Lung (tissue), 11 donors: ENCODE measurements at regions not wholly inside any gene's neighbourhood (a gene's known extent, or its start where the extent isn't known, plus 50 kb on each side); places are given as distances from the start of the nearest gene placed in this dataset.

Source experiments
- ATAC-seq: fragments of 200-7000 bp; cut with Tn5 transposase; one replicate; pipeline ENCODE4 v1.9.1; 2020; ENCODE audit warnings: moderate number of reproducible peaks; ENCODE audit not compliant: insufficient read depth, low FRiP score
- DNase-seq, 3 donors: peaks; one replicate each; pipeline ENCODE4 v3.0.0-alpha.2; 2013 to 2017
- H3K27ac ChIP-seq, 2 donors: one replicate each; pipeline ENCODE4 v1.5.1; 2013; ENCODE audit warnings: mild to moderate bottlenecking in 2 of 2, moderate library complexity in 2 of 2, control low read depth in 1 of 2, inconsistent platforms in 1 of 2, low read depth in 1 of 2, low read length in 1 of 2
- H3K27me3 ChIP-seq, 3 donors: one replicate each; pipeline ENCODE4 v1.5.1; 2013; ENCODE audit warnings: low read length in 2 of 3; ENCODE audit not compliant: control insufficient read depth in 3 of 3, insufficient read depth in 3 of 3
- H3K36me3 ChIP-seq, 4 donors: one replicate each; pipeline ENCODE4 v1.5.1; 2013; ENCODE audit warnings: low read length in 4 of 4, mild to moderate bottlenecking in 1 of 4, moderate library complexity in 1 of 4; ENCODE audit not compliant: control insufficient read depth in 4 of 4, insufficient read depth in 4 of 4
- H3K4me1 ChIP-seq, 5 donors: one replicate each; pipeline ENCODE4 v1.5.1; 2013; ENCODE audit warnings: low read length in 5 of 5, mild to moderate bottlenecking in 2 of 5, moderate library complexity in 1 of 5; ENCODE audit not compliant: control insufficient read depth in 5 of 5, insufficient read depth in 5 of 5
- H3K4me3 ChIP-seq: one replicate; pipeline ENCODE4 v1.5.1; 2013; ENCODE audit warnings: mild to moderate bottlenecking, control low read depth, moderate library complexity
- H3K9ac ChIP-seq, 2 donors: one replicate each; pipeline ENCODE4 v1.5.1; 2013; ENCODE audit warnings: low read length in 2 of 2, control low read depth in 1 of 2; ENCODE audit not compliant: insufficient read depth in 1 of 2
- H3K9me3 ChIP-seq, 4 donors: one replicate each; pipeline ENCODE4 v1.5.1; 2013; ENCODE audit warnings: low read length in 3 of 4, mild to moderate bottlenecking in 1 of 4, moderate library complexity in 1 of 4; ENCODE audit not compliant: control insufficient read depth in 4 of 4, insufficient read depth in 3 of 4
- WGBS, 2 donors: extraction: QIAGEN DNeasy Blood & Tissue Kit; methylation state at CpG; one replicate each; pipeline ENCODE4 v1.1.7; 2013; 5-methylcytosine and 5-hydroxymethylcytosine counted together
- TF ChIP-seq, protein P1 (sequence below): IDR thresholded peaks from 2 replicates; pipeline ENCODE4 v1.5.1; 2012; ENCODE audit warnings: mild to moderate bottlenecking; ENCODE audit errors: control extremely low read depth, extremely low read depth
- donor health status: control.
- donor health status: control.
- donor health status: Bipolar disorder and iron deficiency.
- donor health status: healthy.
- donor health status: DM: yes; HTN: yes; CAD: no.

DNA sequence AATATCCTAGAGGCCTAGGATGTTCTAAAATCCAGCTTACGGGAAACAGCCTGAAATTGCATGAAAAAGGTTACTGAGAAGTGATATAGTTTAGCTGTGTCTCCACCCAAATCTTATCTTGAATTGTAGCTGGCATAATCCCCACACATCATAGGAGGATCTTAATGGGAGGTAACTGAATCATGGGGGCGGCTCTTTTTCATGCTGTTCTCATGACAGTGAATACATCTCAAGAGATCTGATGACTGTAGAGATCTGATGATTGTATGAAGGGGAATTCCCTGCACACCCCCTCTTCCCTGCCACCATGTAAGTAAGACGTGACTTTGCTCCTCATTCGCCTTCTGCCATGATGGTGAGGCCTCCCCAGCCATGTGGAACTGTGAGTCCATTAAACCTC is 385.6 kb upstream of the ID2 start:
- peaks cover 0 to 2% (median 0%) of the 10 kb centered on the region in 5 donors for H3K4me1 ChIP-seq
- no peaks in the 10 kb centered on the region for H3K27me3 ChIP-seq
- TF ChIP-seq, protein P1, sequence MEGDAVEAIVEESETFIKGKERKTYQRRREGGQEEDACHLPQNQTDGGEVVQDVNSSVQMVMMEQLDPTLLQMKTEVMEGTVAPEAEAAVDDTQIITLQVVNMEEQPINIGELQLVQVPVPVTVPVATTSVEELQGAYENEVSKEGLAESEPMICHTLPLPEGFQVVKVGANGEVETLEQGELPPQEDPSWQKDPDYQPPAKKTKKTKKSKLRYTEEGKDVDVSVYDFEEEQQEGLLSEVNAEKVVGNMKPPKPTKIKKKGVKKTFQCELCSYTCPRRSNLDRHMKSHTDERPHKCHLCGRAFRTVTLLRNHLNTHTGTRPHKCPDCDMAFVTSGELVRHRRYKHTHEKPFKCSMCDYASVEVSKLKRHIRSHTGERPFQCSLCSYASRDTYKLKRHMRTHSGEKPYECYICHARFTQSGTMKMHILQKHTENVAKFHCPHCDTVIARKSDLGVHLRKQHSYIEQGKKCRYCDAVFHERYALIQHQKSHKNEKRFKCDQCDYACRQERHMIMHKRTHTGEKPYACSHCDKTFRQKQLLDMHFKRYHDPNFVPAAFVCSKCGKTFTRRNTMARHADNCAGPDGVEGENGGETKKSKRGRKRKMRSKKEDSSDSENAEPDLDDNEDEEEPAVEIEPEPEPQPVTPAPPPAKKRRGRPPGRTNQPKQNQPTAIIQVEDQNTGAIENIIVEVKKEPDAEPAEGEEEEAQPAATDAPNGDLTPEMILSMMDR = no peak
- H3K27ac ChIP-seq = no peak overlapping the region
- no peaks in the 10 kb centered on the region for H3K36me3 ChIP-seq
- ATAC-seq (no peak), DNase-seq (no peak)
- no peak overlapping the region for H3K4me3 ChIP-seq
- WGBS, 2 donors = 90 to 98% methylated on average over 4 of the region's 4 CpGs
- no peak overlapping the region for H3K9ac ChIP-seq
- peaks cover 0 to 2% (median 0%) of the 10 kb centered on the region in 4 donors for H3K9me3 ChIP-seq

DNA sequence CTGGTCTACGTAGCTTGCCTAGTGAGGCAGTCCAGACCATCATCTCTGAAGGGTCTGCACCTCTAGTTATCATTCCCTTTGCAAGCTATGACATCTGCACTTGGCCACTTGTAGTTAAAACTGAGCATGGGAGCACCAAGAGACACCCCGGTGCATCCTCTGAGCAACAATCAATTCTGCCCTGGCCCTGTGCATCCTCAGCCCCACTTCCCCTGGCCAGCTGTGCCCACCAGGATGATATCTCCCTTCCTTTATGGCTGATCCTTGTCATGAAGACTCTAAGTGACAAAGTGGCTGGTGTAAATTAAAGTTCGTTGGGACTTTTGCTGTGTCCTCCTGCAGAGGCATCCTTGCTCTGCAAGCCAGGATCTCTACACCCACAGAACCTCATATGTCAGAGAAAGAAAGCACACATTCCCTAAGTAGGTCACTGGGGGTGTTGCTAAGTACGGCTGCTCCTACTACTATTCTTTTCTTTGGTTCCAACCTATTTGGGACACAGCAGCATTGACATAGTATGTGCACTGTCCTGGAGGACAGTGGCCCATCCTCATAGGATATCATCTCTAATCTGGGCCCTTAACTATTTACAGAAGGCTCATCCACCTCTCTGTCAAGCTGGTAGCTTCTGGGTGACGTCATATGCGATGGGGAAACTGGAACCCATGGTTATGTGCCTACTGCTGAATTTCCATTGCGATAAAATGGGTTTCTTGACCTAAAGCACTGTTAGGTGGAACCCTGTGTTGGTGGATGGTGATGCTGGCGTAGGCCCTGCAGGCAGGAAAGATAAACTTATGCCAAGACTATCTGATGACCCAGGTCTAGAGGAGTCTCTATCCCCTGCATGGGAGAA is 384.3 kb upstream of the ID2 start:
- H3K36me3 ChIP-seq = no peaks in the 10 kb centered on the region
- peaks cover 0 to 2% (median 0%) of the 10 kb centered on the region in 4 donors for H3K9me3 ChIP-seq
- no peak overlapping the region for H3K4me3 ChIP-seq
- TF ChIP-seq, protein P1 = no peak
- 92 to 95% methylated on average over 8 of the region's 8 CpGs for WGBS, 2 donors
- no peak overlapping the region for H3K9ac ChIP-seq
- no peak for DNase-seq
- H3K4me1 ChIP-seq = peaks cover 0 to 5% (median 0%) of the 10 kb centered on the region in 5 donors
- no peak overlapping the region for H3K27ac ChIP-seq
- ATAC-seq = no peak
- no peaks in the 10 kb centered on the region for H3K27me3 ChIP-seq

DNA sequence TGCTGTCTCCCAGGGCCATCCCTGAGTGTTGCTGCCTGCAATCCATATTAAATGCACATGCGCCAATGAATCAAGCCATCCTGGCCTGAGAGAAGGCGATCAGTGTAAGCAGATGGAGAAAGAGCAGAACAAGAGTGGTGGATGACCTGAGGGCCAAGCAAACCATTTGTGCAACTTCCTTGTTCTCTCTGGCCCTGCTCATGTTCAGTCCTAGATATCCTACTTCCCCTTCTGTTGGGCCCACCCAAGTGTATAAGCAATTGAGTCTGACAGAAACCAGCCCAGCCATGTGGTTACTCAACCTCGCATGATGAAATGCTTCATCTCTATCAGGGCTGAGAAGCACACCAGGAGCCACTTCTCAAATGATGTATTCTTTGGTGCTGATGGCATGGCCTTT is 383.1 kb upstream of the ID2 start:
- TF ChIP-seq, protein P1 = no peak
- Histone ChIP-seq H3K9me3 (no peaks in the 10 kb centered on the region), H3K9ac (no peak overlapping the region), H3K4me3 (no peak overlapping the region), H3K27ac (no peak overlapping the region), H3K27me3 (no peaks in the 10 kb centered on the region), H3K36me3 (no peaks in the 10 kb centered on the region), H3K4me1 (peaks cover 0 to 5% (median 0%) of the 10 kb centered on the region in 5 donors)
- ATAC-seq = peak; percentile 32
- WGBS, 2 donors = 38 to 77% methylated on average over 3 of the region's 3 CpGs
- DNase-seq = peak in 1 of 3 donors; percentile 27
